Astrocyte (in vitro differentiated cells and primary cell): ENCODE measurements at regions not wholly inside any gene's neighbourhood (a gene's known extent, or its start where the extent isn't known, plus 50 kb on each side); places are given as distances from the start of the nearest gene placed in this dataset.

Source experiments
- DNase-seq: peaks from one replicate; pipeline ENCODE4 v3.0.0-alpha.2; 2010; ENCODE audit warnings: low read depth
- FAIRE-seq: peaks from 2 replicates; lab custom pipeline; 2011; peaks lifted over from hg19 to GRCh38; lab: Jason Lieb, UNC
- H2AFZ ChIP-seq: 2 replicates; pipeline ENCODE4 v1.6.0; 2012; ENCODE audit warnings: low read depth, low read length, inconsistent platforms
- H3K27ac ChIP-seq: 2 replicates; pipeline ENCODE4 v1.5.1; 2011; ENCODE audit warnings: low read depth, low read length, inconsistent platforms
- H3K27me3 ChIP-seq: 2 replicates; pipeline ENCODE4 v1.6.0; 2011; ENCODE audit warnings: low read length, inconsistent platforms; ENCODE audit not compliant: insufficient read depth
- H3K36me3 ChIP-seq: 2 replicates; pipeline ENCODE4 v1.5.1; 2011; ENCODE audit warnings: low read length, inconsistent platforms; ENCODE audit not compliant: insufficient read depth
- H3K4me1 ChIP-seq: 2 replicates; pipeline ENCODE4 v1.5.1; 2011; ENCODE audit warnings: low read length, inconsistent platforms; ENCODE audit not compliant: insufficient read depth
- H3K4me2 ChIP-seq: 2 replicates; pipeline ENCODE4 v1.6.0; 2012; ENCODE audit warnings: low read length, inconsistent platforms
- H3K4me3 ChIP-seq: 2 replicates; pipeline ENCODE4 v1.5.1; 2011; ENCODE audit warnings: low read depth, mild to moderate bottlenecking, low read length, inconsistent platforms; ENCODE audit not compliant: insufficient read depth
- H3K79me2 ChIP-seq: 2 replicates; pipeline ENCODE4 v1.6.0; 2012; ENCODE audit warnings: mild to moderate bottlenecking, low read length, inconsistent platforms; ENCODE audit not compliant: insufficient read depth
- H3K9ac ChIP-seq: 2 replicates; pipeline ENCODE4 v1.6.0; 2012; ENCODE audit warnings: mild to moderate bottlenecking, low read length, inconsistent platforms
- H3K9me3 ChIP-seq: 2 replicates; pipeline ENCODE4 v1.5.1; 2012; ENCODE audit warnings: low read depth, mild to moderate bottlenecking, low read length, inconsistent platforms; ENCODE audit not compliant: insufficient read depth
- H4K20me1 ChIP-seq: 2 replicates; pipeline ENCODE4 v1.6.0; 2012; ENCODE audit warnings: low read length, inconsistent platforms; ENCODE audit not compliant: insufficient read depth
- H3K27ac Mint-ChIP-seq: one replicate; pipeline ENCODE4 v1.8.0; 2021; ENCODE audit warnings: mild to moderate bottlenecking, mixed read lengths; ENCODE audit not compliant: unreplicated experiment
- H3K27me3 Mint-ChIP-seq: one replicate; pipeline ENCODE4 v1.8.0; 2021; ENCODE audit warnings: low read depth, mixed read lengths; ENCODE audit not compliant: unreplicated experiment
- H3K36me3 Mint-ChIP-seq: one replicate; pipeline ENCODE4 v1.8.0; 2021; ENCODE audit warnings: low read depth, mixed read lengths; ENCODE audit not compliant: unreplicated experiment
- H3K4me1 Mint-ChIP-seq: one replicate; pipeline ENCODE4 v1.8.0; 2021; ENCODE audit warnings: low read depth, mixed read lengths; ENCODE audit not compliant: unreplicated experiment
- H3K4me3 Mint-ChIP-seq: one replicate; pipeline ENCODE4 v1.8.0; 2021; ENCODE audit warnings: mild to moderate bottlenecking, moderate library complexity, mixed read lengths; ENCODE audit not compliant: unreplicated experiment
- H3K9me3 Mint-ChIP-seq: one replicate; pipeline ENCODE4 v1.8.0; 2021; ENCODE audit warnings: mild to moderate bottlenecking, mixed read lengths; ENCODE audit not compliant: unreplicated experiment
- CTCF ChIP-seq: IDR thresholded peaks from 2 replicates; pipeline ENCODE4 v1.5.1; 2011; ENCODE audit warnings: low read depth, mild to moderate bottlenecking, inconsistent platforms, low read length, moderate library complexity; ENCODE audit not compliant: insufficient read depth
- EZH2 ChIP-seq: IDR thresholded peaks from 2 replicates; pipeline ENCODE4 v1.6.1; 2012; ENCODE audit warnings: mild to moderate bottlenecking, low read length, inconsistent platforms; ENCODE audit not compliant: insufficient read depth

- no peak for TF ChIP-seq CTCF
- TF ChIP-seq EZH2, result no peak
- FAIRE-seq (no peak), DNase-seq (no peak)
- Histone ChIP-seq H3K79me2 (no peaks in the 10 kb centered on the region), H3K27me3 (no peaks in the 10 kb centered on the region), H3K4me1 (peaks cover 6% of the 10 kb centered on the region), H2AFZ (no peak overlapping the region), H3K4me2 (no peak overlapping the region), H3K9ac (no peak overlapping the region), H3K27ac (no peak overlapping the region), H4K20me1 (no peaks in the 10 kb centered on the region), H3K36me3 (no peaks in the 10 kb centered on the region), H3K9me3 (no peaks in the 10 kb centered on the region), H3K4me3 (no peak overlapping the region)
- Mint-ChIP-seq H3K4me1 (peaks cover 26% of the 10 kb centered on the region), H3K9me3 (peaks cover under 1% of the 10 kb centered on the region), H3K36me3 (no peaks in the 10 kb centered on the region), H3K27me3 (no peaks in the 10 kb centered on the region), H3K27ac (no peak overlapping the region), H3K4me3 (no peak overlapping the region)
Observed at GRCh38 chr3:159130108-159130507, 328.3 kb downstream of the MFSD1 start.

- Mint-ChIP-seq H3K4me1 (peaks cover 22% of the 10 kb centered on the region), H3K9me3 (no peaks in the 10 kb centered on the region), H3K27ac (no peak overlapping the region), H3K36me3 (no peaks in the 10 kb centered on the region), H3K27me3 (no peaks in the 10 kb centered on the region), H3K4me3 (no peak overlapping the region)
- Histone ChIP-seq H3K36me3 (no peaks in the 10 kb centered on the region), H4K20me1 (no peaks in the 10 kb centered on the region), H3K9me3 (no peaks in the 10 kb centered on the region), H3K79me2 (no peaks in the 10 kb centered on the region), H2AFZ (no peak overlapping the region), H3K27me3 (no peaks in the 10 kb centered on the region), H3K4me3 (no peak overlapping the region), H3K9ac (no peak overlapping the region), H3K4me2 (no peak overlapping the region), H3K4me1 (peaks cover 2% of the 10 kb centered on the region), H3K27ac (no peak overlapping the region)
- DNase-seq (no peak), FAIRE-seq (no peak)
- TF ChIP-seq EZH2 (no peak), CTCF (no peak)
Observed at GRCh38 chr3:159131376-159131775, 329.5 kb downstream of the MFSD1 start.

- no peak overlapping the region for H3K9ac ChIP-seq
- no peak overlapping the region for H3K4me2 ChIP-seq
- H3K4me3 Mint-ChIP-seq, result no peak overlapping the region
- H3K9me3 ChIP-seq, result no peaks in the 10 kb centered on the region
- H3K36me3 ChIP-seq, result no peaks in the 10 kb centered on the region
- H2AFZ ChIP-seq, result no peak overlapping the region
- no peaks in the 10 kb centered on the region for H3K9me3 Mint-ChIP-seq
- H3K27ac ChIP-seq, result no peak overlapping the region
- H3K27ac Mint-ChIP-seq, result peak overlapping the region; percentile 75
- TF ChIP-seq EZH2, result no peak
- TF ChIP-seq CTCF, result no peak
- FAIRE-seq (no peak), DNase-seq (no peak)
- no peaks in the 10 kb centered on the region for H3K36me3 Mint-ChIP-seq
- no peaks in the 10 kb centered on the region for H4K20me1 ChIP-seq
- peaks cover 2% of the 10 kb centered on the region for H3K4me1 Mint-ChIP-seq
- no peaks in the 10 kb centered on the region for H3K4me1 ChIP-seq
- no peaks in the 10 kb centered on the region for H3K79me2 ChIP-seq
- no peak overlapping the region for H3K4me3 ChIP-seq
- H3K27me3 ChIP-seq, result no peaks in the 10 kb centered on the region
- no peaks in the 10 kb centered on the region for H3K27me3 Mint-ChIP-seq
Observed at GRCh38 chr3:159137949-159138348, 336.1 kb downstream of the MFSD1 start.
